HG02678 (cell line): ENCODE measurements at regions not wholly inside any gene's neighbourhood (a gene's known extent, or its start where the extent isn't known, plus 50 kb on each side); places are given as distances from the start of the nearest gene placed in this dataset.
"Not testable (repeated sequence)": the region's sequence is repeated elsewhere in the genome, so short reads cannot be mapped to it uniquely, and the experiment has no call there.

Experiments used
- ATAC-seq: cut with Tn5 transposase; IDR thresholded peaks from one replicate; pipeline ENCODE4 v1.9.1; 2021; ENCODE audit warnings: mild to moderate bottlenecking, moderate library complexity; ENCODE audit not compliant: unreplicated experiment

DNA sequence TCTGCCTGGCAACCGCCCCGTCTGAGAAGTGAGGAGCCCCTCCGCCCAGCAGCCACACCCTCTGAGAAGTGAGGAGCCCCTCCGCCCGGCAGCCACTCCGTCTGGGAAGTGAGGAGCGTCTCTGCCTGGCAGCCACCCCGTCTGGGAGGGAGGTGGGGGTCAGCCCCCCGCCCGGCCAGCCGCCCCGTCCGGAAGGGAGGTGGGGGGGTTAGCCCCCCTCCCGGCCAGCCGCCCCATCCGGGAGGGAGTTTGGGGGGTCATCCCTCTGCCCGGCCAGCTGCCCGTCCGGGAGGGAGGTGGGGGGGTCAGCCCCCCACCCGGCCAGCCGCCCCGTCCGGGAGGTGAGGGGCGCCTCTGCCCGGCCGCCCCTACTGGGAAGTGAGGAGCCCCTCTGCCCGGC, 269.0 kb downstream of the FAM72C start:
- not testable (repeated sequence) for ATAC-seq

DNA sequence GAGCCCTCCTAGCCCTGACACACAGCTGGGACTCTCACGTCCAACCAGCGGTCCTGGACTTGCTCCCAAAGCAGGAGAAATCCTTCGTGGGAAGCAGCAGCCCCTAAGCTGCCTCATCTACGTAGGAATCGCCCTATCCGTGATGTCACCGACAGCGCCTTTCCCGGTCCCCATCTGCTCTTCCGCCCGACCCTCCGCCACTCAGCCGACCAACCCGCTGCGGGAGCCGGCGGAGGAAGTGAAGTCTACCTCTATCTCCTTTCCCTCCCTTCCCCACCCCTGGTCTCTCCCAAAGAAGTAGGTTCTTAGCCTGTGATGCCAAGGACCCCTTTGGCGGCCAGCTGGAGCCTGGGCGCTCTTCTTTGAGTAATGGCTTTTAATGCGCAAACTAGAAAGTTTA, 272.1 kb downstream of the FAM72C start:
- ATAC-seq = no peak

DNA sequence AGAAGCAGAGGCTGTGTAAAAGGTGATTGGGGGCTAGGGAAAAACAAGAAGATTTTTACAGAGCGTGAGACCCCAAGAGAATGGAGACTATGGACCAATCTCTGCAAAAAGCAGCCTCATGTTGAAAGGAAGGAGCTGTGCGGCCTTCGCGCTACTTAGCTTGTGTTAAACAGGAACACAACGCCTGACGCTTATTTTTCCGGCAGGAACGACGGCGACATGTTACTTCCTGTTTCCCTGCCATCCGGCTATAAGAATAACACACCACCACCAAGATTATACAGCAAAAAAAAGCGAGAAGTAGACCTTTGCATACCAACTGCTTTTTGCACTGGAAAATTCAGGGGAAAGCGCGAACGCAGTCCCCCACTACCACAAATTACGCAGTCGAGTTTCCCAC, 272.7 kb downstream of the FAM72C start:
- no peak for ATAC-seq

DNA sequence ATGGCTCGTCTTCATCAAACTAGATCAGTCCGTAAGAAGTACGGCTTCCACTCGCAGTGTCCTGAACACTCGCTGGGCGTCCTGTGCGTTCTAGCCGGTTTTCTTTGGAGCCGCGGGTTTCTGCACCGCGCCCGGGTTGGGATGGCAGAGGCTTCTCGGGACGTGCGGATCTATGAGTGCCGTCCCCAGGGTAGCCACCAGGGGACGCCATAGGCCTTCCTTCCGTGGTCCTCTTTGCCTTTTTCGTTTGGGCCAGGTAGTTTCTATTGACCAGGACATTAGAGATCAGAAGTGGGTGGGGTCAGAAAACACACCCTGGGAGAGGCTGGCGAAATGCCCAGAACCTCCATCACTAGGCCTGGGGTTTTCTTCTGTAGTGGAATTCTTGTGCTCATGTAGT, 273.8 kb downstream of the FAM72C start:
- ATAC-seq = no peak

DNA sequence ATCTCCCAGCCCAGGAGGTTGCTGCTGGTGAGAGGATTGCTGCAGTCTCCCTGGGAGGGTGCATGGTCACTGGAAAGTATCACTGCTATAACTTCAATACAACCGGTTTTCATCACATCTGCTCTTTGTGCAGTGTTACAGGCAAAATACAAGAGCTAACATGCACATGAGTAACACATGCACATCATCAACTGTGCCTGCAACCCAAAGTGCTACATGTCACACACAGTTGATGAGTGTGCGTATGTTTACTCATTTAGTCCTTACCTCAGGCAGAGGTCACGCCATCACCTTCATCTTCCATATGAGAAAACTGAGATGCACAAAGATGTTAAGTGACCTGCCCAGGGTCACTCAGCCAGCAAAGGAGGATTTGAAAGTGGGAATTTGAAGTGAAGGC, 277.7 kb downstream of the FAM72C start:
- ATAC-seq = no peak

DNA sequence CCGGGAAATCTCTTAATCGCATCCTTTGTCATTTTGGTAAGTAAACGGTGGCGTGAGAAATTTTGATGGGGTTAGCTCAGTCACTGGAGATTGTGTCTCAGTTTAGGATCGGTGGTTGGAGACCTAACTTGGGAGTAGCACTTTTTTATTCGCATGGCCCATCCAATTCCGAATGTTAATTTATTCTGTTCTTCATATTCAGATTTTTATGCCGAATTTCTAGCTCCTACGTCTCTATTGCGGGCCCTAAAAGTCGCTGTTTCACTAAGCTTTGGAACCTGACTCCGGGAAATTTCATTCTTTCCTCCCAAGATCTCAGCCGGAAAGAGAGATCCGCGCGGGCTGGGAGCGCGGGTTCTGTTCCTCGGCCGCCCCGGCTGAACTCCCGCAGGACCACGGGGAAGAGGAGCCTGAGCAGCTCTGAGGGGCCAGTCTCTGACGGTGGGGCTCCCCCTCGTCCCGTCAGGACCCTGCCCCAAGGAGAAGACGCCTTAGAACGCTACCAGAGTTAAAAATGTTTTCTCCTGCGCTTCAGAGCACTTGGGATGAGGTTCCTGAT, 279.7 kb downstream of the FAM72C start:
- ATAC-seq = no peak

DNA sequence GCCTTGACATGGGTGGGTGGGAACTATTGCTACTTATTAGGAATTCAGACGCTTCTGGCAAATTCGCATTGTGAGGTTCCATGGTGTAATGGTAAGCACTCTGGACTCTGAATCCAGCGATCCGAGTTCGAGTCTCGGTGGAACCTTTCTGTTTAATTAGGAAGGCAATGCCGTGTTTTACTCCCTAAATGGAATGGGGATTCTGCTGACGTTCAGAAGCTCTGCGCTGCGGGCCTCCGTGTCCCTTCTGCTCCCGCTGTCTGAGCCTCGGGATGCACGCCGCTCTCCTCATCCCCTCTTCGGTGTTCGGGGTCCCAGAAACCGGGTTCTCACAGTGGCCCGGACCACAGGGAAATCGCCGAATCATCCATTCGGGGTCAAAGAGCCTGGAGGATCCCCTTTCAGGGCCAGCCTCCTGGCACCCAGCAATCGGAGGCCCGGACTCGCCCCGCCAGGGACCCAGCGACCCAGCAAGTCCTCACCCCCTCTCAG, 280.3 kb downstream of the FAM72C start:
- no peak for ATAC-seq

DNA sequence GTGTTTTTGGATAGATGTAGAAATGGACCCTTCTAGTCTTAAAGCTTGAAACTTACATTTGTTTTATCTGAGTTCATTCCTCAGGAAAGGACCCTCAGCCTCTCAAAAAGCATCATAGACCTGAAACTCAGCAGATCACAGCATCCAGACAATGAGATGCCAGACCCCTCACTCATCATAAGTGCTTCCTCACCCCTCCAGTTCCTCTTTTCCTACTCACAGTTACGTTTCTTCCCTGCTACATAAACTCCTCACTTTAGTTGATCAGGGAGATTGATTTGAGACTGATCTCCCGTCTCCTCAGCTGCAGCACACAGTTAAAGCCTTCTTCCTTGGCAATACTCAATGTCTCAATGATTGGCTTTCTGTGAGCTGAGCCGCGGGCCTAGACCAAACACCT, 282.0 kb downstream of the FAM72C start:
- ATAC-seq = no peak

DNA sequence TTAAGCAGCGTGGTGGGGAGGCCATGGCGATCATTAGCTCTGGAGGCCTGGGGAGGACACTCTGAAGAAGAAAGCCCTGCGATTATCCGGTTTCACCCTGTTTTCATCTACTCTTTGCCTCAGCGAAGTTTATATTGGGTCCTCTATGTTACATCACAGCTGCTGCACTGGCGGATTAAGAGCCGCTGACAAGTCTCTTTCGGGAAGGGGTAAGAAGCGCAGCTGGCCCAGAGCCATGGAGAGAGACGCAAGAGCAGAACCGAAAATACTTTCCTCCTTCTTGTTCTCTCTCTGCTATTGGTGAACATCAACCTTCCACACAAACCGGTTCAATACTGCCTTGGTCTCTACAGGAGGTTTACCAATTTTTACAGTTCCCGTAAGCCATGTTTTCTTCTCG, 291.5 kb downstream of the FAM72C start:
- ATAC-seq = no peak

DNA sequence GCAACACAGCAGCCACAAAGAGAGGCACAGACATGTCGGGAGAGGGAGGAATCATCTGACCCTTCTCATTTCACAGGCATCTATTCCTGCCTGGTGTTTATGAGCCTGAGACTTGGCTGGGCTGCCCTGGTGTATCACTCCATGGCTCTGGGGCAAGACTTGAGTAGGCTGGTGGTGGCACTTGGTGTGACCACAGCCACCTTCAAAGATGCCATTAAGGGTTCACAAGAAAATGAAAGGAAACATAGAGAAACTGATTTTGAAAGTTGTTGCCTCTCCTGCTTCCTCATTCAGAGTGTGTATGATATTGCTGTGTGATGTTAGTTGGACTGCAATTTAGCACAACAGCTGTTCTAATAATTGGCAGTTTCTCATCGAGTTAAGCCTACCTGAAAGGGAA, 298.8 kb downstream of the FAM72C start:
- ATAC-seq = no peak

DNA sequence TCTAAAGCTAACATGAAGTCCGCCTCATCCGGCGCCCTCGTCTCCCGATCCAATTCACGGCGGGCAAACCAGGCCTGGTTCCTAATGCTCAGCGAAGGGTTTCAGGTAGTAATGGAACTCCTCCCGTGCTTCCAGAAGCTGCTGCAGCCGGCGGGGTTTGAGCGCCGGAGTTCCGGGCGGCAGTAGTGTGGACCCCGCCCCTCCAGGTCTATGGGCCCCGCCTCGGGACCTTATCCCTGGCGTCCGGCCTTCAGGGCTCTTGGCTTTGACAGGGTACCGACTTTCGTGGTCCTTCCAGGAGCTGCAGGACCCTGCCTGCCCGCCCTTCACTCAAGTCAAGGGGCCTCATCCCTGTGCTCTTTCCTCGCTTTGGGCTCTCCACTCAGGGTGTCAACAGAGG, 304.1 kb downstream of the FAM72C start:
- no peak for ATAC-seq

DNA sequence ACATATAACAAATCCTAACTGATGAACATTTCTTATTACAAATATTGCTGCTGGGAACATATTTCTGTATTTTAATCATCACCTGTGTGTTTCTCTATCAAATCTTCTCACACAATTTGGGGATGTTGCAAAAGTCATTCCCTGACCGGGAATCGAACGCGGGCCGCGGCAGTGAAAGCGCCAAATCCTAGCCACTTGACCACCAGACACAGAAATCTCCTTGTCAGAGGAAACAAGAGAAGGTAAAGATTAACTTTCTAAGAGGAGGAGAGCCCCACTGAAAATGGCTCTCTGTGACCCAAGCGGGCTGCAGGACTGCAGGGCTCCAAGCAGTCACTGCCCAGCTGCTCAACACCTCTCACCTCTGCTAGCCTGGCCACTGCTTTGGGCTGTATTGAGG, 304.9 kb downstream of the FAM72C start:
- ATAC-seq = no peak

DNA sequence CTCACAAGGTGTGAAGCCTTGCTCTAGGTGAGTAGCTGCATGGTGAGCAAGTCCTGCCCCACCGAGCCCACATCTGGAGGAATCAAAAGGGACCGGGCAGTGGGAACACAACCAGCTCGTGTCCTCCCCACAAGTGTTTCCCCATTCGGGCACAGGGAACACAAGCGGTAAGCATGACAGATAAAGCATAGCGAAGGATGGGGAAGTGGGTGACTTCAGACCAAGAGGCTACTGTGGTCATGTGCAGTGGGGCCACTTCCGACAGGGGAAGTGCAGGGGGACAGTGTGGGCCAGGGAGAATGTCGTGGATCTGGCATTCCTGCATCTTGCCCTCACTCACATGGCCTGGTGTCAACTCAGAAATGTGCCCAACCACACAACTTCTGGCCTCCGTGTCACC, 306.2 kb downstream of the FAM72C start:
- no peak for ATAC-seq

DNA sequence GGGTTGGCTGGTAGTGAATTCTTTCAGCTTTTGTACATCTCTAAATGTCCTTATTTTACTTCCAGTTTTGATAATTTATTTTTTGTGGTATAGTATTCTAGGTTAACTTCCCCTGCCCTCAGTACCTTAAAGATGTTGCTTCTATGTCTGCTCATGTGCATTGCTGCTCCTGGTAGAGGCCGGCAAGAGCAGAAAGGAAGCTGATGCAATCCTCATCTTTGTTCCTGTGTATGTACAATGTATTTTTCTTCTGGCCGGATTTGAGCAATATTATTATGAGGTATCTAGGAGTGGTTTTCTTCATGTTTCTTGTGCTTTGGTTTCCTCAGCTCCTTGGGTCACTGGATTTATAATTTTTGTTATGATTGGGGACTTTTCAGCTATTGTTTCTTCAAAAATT, 308.7 kb downstream of the FAM72C start:
- ATAC-seq = not testable (repeated sequence)

DNA sequence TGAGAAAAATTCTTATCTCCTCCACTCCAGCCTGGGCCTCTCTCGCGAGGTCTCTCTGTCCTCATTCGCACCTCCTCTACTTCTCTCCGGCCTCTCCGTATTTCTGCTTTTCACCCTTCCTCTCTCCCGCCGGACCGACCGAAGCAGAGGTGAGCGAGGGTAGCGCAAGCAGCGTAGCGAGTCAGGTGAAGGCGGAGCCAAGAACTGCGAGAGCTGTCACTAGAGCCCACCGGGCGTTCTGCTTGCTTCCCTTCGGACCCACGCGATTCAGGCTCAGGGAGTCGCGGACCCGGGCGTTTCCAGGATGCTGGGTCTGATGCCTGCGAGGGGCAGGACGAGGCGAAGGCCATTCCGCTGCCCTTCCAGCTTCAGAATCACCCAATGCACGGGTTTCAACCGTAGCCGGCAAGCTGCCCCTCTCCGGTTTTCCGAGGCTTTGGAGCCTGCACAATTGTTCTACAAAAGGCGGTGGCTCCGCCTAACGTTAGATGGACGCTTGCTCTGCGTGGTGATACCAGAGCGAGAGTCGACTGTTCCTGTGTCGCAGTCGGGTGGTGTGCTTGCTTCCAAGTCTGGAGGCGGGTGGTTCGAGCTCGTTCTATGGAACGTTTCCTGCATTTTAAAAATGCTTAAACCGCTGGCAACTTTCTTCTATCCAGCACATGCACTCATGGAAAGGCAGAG, 310.2 kb downstream of the FAM72C start:
- ATAC-seq = no peak

DNA sequence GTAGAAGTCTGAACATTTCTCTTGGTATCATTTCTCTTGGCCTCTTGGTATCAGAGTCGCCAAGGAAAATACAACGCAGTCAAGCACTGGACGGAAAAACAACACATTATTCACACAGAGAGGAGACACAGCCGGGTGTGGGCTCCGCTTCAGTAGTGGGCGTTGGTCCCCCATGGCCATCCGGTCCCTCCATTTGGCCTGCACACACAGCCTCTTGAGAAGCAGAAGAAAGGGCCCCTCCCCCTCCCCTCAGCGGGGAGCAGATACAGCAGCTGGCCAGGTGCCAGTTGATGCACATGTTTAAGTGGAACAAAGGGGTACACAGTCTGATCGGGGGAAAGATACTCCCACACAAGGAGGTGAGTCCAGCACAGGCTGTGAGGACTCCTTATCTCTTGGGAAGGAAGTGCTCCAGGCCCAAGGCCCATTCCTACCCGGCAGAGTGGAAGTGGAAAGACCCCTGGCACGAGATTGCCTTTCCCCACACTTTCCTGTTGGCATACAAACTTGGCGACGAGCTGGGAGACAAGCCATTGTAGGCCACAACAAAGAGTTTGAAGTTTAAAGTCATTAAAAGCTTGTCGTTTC, 311.3 kb downstream of the FAM72C start:
- no peak for ATAC-seq

DNA sequence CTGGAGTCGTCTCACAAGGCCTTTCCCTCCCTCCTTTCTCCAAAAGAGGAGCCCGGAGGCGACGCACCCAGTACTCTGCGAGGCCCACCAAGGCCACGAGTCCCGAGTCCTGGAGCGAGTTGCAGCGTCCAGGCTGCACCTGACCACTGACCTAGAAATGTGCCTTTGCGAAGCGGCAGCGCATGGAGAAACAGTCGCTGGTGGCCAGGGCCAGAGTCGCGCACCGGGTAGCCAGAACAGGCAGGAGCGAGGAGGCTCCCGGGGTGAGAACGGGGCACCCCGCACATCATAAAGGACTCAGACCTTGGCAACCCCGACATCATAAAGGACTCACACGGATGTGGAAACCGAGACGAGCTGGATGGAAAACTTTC, 318.4 kb downstream of the FAM72C start:
- no peak for ATAC-seq

DNA sequence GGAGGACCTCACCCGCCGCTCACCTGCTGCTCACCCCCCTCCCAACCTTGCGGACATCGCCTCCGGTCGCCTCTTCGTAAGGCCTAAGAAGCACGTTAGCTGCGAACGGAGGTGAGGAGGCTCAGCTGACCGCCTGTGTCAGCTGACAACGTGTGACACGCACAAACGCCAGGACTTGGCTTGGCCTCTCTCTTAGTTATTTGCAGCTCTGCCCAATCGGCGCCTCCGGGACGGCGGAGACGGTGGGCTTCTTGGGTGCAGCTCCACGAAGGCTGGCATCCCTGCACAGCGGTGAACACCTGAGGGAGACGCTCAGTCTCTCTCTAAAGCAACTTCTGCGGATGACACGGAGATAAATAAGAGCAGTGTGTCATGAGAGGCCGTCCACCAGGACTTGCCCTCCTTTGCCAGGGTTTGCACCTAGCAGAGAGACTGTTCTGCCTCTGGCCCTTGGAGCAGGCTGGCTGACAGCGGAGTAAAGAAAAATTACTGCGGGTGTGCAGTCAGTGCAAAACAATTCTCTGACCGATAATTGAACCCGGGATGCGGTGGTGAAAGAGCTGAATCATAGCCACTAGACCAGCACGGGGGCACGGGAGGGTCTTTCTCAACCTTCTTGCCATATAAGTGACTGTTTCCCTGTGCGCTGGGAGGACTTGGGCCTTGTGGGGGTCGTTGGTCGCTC, 318.9 kb downstream of the FAM72C start:
- ATAC-seq = no peak

DNA sequence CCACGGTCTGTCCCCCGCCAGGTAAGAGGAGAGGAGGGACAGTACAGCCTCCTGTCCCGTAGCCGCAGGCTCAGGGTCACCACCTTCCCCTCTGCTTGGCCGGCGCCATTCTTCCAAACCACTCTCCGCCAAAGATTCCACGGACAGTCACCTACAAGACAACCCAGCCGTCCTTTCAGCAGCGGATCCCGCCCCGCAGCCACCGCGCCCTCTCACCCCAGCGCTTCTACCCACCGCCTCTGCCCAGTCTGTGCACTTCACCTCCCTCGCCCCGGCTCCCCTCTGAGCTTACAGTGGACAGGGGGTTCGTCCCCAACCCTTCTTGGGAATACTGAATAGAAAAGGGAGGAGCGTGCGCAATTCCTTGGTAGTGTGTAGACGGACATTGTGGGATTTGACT, 319.6 kb downstream of the FAM72C start:
- no peak for ATAC-seq

DNA sequence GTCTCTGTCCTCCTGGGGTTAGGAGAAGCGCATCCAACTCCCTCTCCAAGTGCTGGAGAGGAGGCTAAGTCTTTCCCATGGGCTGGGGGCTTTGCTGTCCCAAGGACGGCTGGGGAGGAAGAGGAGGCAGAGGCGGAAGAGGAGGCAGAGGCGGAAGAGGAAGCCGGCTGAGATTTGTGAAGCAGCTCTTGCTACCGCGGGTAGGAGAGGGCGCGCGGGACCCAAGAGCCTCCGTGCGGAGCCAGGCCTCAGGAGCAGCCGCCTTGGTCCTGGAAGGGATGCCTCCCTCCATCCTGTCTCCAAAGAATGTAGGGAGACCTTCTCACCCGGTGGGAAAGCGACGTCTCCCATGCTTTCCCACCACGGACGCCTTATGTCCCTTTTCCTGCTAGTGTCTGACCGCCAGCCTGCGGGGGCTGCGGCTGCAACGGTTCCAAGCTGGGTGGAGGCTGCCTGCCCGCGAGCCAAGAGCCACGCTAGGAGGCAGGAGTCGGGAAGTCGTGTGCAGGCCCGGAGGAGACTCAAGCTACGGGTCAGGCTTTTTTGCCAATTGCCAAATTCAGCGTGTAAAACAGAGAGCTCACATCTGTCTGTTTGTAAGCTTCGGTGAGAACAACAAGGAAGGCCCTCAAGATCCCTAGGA, 320.3 kb downstream of the FAM72C start:
- no peak for ATAC-seq

DNA sequence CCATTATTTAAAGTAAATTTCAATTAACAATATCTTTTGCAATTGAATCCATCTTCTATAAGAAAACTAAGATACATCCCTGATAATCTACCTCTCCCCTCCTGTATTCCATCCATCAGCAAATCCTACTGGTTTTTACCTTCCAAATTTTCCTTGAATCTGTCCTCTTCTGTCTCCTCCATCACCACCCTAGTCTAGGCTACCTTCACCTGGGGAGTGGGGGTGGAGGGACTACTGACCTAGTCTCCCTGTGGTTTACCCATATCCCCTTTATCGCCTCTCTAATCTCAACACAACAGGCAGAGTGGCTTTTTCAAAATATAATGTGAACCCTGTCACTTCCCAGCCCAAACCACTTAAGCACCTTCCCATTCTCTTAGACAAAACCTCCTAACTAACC, 327.8 kb downstream of the FAM72C start:
- not testable (repeated sequence) for ATAC-seq
